HG03442 (cell line): ENCODE measurements at regions not wholly inside any gene's neighbourhood (a gene's known extent, or its start where the extent isn't known, plus 50 kb on each side); places are given as distances from the start of the nearest gene placed in this dataset.
"Not testable (repeated sequence)": the region's sequence is repeated elsewhere in the genome, so short reads cannot be mapped to it uniquely, and the experiment has no call there.

Source experiments
- ATAC-seq: cut with Tn5 transposase; IDR thresholded peaks from one replicate; pipeline ENCODE4 v1.9.1; 2021; ENCODE audit warnings: mild to moderate bottlenecking, moderate library complexity; ENCODE audit not compliant: unreplicated experiment

GRCh38 chr4:170476351-170476750, 386.6 kb upstream of the AADAT start:
- ATAC-seq: no peak

DNA sequence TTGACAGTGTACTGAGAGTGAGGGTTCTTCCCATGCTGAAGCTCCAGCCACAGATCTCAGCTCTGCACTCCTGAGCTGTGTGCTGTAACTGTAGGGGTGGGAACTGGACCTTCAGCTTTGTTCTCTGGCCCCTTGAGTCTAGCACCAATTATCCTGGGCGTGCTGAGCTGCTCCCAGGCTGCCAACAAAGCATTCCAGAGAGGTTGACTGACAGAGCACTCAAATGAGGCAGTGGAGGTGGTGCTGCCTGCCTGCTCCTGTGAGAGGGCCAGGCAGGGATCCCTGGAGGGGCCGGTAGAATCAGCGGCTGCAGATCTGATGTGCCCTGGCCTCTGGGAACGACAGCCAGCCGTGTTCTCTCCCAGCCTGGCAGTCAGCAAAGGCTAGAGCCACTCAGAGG, 375.7 kb upstream of the AADAT start:
- no peak for ATAC-seq

DNA sequence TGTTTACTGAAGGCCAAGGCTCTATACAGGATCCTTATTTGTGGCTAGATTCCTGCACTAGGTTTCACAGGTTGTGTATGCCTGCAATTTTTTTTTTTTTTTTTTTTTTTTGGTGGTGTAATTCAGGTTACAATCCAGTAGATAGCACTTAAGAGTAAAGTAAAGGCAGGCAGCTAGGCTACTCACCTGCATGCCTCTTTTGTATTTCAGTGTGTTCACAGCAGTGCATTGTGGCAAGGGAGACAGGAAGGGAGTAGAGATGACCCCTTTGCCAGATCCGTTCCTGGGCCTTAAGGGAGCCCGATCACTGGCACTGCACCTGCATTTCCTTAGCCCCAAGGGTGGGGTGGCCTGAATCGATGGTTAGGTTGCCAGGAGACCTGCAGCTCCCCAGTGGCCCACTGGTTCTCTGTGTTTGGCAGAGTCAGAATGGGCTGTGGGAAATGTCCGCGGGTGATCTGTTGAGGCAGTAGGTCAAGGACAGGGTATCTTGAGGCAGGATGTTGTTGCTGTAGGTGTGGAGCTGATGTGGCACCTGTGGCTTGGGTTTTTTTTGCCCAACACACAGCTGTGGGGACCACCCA, 374.9 kb upstream of the AADAT start:
- ATAC-seq: no peak

DNA sequence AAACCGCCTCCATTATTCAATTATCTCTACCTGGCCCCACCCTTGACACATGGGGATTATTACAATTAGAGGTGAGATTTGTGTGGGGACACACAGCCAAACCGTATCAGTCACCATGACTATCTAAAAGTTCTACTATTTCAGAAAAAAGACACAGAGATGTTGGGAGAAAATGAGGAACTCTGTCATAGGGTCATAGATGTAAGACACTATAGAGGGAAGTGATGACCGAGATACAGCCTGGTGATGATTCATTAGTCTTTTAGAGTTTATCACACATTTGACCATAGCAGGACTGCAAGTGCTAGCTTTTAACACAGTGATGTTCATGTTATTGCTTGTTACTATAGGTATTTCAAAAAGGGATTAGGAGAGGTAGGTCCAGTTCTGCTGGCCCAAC, 357.0 kb upstream of the AADAT start:
- no peak for ATAC-seq

DNA sequence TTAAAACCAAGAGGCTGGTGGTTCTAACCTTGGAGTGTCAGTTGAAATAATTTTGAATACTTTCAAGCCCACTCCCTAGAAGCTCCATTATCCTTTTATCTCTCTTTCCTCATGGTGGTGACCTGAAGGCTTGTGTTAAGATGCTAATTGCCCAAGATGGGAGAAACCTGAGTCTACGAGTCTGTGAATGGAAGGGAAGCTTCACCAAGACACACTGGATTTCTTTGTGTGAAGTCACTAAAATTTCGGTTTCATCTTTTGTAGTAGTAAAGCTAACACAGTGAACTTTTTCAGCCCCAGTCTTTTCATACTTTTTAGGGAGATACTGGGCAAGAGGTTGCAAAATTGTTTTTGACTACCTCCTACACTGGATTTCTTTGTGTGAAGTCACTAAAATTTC, 351.4 kb upstream of the AADAT start:
- not testable (repeated sequence) for ATAC-seq

DNA sequence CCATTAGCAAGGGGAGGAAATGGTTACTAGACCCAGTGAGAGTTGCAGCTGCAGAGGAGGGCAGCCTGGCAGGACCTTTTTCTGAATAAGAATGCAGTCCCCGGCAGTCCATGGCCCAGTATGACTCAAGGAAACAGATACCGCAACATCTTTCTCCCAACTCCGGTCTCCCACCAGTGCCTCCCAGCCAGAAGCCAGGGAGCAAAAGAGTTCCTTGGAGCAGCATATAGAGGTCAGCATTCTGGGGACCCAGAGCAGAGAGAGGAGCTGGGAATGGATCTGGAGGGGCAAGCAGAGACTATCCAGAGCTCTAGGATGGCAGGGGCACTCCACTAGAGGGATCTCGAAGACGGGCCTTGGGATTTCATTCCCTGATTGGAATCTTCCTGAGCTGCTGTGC, 339.2 kb upstream of the AADAT start:
- no peak for ATAC-seq

DNA sequence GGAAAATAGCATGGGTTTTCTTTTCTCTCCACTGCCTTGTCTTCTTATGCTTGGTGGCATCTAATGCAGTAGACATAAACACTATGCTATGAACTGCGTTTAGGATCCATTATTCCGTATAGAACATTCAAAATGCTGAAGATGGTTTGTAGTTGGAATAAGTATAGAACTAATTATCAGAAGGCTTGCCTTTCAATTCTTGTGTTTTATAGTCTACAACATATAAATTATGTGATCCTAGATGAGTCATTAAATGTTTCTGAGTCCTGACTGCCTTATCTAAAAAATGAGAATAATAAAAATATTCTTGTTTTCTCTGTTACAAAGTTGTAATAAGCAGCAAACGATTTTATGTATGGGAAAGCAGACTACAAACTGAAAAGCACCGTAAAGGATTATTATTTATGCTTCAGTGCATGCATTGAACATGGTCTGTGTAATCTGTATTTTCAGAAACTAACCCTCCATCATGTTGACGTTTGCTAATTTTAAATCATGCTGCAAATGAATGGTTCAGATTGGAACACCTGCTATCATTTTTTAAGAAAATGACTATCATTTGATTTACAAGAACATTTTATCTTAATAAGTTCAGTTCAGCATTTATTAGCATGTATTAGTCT, 335.9 kb upstream of the AADAT start:
- ATAC-seq: no peak

GRCh38 chr4:170425040-170425439, 335.3 kb upstream of the AADAT start:
- ATAC-seq: no peak

DNA sequence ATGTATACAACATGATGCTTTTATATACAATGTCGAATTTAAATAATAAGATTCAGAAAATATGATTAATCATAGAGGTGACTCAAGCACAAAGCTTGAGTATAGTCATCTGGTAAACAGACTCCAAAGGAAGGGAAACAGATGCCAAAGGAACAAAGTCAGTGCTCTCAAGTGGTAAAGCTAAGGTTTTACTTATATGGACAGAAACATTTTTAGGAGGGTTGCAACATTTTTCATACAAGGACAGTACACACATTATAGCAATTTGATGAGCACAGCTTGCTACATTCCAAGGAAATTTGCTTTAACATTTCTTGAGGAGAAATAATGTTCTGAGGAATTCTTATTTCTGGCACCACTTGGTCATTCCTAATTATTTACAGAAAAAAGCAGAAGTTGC, 333.4 kb upstream of the AADAT start:
- ATAC-seq: no peak

DNA sequence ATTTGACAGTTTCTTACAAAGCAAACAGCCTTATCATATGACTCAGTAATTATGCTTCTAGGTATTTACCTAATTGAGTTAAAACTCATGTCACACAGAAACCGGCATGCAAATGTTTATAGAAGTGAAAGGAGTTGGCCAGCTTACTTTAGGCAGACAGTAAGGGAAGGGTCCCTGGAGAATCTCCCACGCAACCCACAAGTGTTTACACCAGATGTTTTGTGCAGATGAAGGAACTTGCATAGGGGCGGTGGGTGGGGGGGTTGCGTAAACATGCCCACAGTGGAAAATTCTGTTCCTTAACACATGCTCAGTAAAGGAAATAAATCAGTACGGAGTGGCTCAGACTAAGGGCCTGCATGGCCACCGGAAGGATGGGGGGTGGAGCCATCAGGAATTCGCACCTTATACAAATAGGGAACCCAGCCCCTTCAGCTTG, 330.5 kb upstream of the AADAT start:
- peak; percentile 90 for ATAC-seq

- ATAC-seq: no peak
These were observed 325.2 kb upstream of the AADAT start for GRCh38 chr4:170414961-170415360.

- no peak for ATAC-seq
These were observed 324.6 kb upstream of the AADAT start for GRCh38 chr4:170414360-170414759.

GRCh38 chr4:170413951-170414350, 324.2 kb upstream of the AADAT start:
- no peak for ATAC-seq

DNA sequence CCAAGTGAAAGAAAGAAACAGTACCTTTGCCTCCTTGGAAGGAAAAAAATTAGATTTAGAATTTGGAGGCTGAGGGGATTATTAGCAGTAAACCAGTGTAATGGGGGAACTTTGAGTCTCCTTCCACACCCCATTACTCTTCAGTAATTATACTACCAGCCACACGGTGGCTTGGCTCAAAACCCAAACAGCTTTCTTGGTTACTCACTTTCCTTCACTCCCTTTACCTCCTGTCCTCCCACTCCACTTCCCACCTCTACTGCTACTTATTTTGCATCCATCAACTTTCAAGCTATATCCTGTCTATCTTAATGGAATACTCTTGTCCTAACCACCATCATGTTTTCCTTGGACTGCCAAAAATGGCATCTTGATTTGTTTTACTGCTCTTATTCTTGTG, 310.6 kb upstream of the AADAT start:
- ATAC-seq: peak; percentile 54

DNA sequence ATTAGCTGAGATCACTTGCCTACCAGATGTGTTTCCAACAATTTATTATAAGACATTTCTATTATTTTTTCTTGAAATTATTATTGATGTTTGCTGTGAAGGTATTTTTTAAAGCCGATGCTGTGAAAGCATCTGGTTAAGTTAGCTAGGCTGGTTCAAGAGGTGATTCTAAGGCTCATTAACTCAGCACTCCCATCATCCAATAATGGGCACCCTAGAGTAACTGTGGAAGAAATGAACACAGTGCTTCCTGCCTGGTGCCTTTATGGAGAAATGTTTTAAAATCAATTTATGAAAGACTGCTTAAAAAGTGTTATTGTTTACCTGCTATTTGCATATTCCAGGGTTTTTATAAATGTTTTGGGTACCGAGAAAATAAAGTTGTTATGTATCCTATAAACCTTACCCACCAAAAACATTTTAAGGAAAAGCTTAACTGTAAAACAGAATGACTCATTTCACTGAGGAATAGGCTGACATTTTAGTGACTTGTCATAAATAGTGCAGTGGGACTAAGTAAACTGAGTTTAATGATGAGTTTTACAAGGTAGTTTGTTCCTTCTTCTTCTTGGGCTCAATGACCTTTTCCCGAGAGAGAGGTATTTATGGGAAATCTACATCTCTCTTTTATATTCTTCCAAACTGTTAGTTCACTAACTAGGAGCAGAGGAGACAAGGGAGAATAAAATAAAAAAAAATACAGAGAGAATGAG, 310.0 kb upstream of the AADAT start:
- ATAC-seq: no peak

GRCh38 chr4:170398218-170398617, 308.5 kb upstream of the AADAT start:
- no peak for ATAC-seq

GRCh38 chr4:170395773-170396172, 306.0 kb upstream of the AADAT start:
- no peak for ATAC-seq

DNA sequence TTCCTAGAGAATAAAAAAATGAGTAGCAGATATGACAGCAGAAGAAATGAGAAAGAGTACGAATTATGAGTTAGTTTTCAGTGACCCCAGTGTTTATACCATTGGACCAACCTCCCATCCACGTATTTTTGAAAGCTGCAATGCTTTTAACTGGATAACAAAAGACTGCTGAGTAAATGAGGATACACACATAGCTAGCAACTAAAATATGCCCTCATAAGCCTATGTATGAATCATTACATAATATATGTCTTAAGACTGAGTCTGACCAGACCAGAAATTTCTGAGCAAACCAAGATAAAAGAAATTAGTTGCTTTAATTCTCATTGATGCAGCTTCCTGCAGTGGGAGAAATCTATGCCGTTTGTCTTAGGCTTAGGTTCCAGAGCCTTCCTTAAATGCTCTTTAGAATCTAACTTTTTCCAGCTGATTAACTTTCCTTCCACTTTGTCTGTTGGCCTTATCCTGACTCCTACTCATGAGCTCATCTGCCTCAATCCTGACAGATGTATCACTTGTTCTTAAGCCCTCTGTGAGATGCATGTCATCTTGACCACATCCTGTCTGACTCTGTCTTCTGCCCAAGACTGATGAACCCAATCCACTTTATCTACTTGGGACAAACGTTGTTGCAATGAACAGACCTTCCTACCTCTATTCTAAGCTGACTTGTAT, 301.4 kb upstream of the AADAT start:
- peak; percentile 65 for ATAC-seq

DNA sequence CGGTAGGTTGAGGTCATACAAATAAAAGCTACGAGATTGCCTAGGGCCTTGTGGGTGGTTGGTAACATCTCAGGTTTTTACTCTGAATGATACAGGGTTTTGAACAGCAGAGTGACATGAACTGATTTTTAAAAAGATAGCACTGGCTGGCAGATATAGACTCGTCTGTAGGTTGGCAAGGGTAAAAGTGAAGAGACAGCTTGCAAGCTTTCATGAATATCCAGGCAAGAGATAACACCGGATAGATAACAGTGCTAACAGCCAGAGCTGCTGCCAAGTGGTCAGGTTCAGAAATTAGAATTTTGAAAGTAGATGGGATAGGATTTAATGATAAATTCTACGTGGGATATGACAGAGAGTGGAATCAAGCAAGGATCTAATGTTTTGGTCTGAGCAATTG, 299.7 kb upstream of the AADAT start:
- ATAC-seq: no peak

DNA sequence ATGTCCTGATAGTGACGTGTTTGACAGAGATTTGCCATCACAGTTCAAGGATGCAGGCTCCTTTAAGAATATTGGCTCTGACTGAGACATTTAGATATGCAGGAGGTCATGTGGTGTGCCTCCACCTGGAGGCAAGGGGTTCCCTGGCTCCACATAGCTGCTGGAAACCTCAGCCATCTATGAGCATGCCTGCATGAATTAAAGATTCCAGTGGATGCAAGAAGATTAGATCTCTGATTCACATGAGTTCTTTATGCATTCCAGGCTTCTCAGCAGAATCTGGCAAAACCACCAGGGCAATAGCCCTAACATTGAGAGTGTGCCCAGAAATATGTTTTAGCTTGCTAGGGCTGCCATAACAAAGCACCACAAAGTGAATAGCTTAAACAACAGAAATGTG, 298.5 kb upstream of the AADAT start:
- ATAC-seq: no peak

DNA sequence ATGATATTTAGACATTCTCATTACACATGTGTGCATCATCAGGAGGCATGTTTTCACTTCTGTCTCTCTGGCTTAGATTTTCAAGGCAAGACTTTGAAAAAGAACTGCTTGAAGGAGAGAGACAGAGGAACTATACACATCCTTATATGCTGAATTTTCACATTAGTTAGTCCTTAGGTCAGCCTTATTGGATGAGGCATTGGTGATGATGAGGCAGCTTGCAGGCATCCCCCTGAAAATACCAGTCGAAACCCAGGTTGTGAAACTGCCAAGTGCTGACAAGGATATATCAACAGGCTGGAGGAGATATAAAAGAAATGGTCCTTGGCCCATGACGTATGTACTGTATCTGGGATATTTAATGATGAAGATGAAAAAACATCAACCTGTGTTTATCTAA, 297.2 kb upstream of the AADAT start:
- ATAC-seq: no peak

- no peak for ATAC-seq
These were observed 296.8 kb upstream of the AADAT start for GRCh38 chr4:170386511-170386910.
